ENCODE measurements at regions not wholly inside any gene's neighbourhood (a gene's known extent, or its start where the extent isn't known, plus 50 kb on each side); places are given as distances from the start of the nearest gene placed in this dataset.
"Not testable (repeated sequence)": the region's sequence is repeated elsewhere in the genome, so short reads cannot be mapped to it uniquely, and the experiment has no call there.

DNA sequence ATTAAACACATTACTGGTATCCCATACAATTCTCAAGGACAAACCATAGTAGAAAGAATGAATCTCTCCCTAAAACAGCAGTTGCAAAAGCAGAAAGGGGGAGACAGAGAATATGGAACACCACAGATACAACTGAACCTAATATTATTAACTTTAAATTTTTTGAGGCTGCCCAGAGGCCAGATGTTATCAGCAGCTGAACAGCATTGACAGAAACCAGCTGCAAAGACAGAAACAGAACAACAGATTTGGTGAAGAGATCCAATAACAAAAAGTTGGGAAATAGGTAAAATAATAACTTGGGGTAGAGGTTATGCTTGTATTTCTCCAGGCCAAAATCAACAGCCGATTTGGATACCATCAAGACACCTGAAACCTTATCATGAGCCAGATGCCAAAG lies 89.0 kb upstream of the VSTM2A start:
- H3K4me2 ChIP-seq (ENCODE audit: low read length); H4K20me1 ChIP-seq (ENCODE audit: insufficient read depth); H3K9ac ChIP-seq (ENCODE audit: low read length); H3K79me2 ChIP-seq (ENCODE audit: insufficient read depth, low read length); H3K4me1 ChIP-seq (ENCODE audit: control insufficient read depth in 1 of 2, insufficient read depth in 2 of 2, low read length in 2 of 2); H3K4me3 ChIP-seq (replicated peaks in 1 of 2; ENCODE audit: low read depth in 1 of 2, low read length in 2 of 2); intact Hi-C loops (cut with micrococcal nuclease); BruUV-seq (replicated peaks); H3K27ac ChIP-seq (ENCODE audit: low read depth, low read length); H3K36me3 ChIP-seq (ENCODE audit: control insufficient read depth in 1 of 2, insufficient read depth in 2 of 2, low read length in 2 of 2); H3K27me3 ChIP-seq (ENCODE audit: insufficient read depth, low read length); ATAC-seq; DNase-seq (ENCODE audit: low read depth, low spot score); H3K9me3 ChIP-seq (ENCODE audit: control insufficient read depth in 1 of 2, insufficient read depth in 1 of 2, low read depth in 1 of 2, low read length in 2 of 2); RAD21 ChIA-PET (ENCODE audit: low non-redundant PET in 1 of 2, low total read pairs in 2 of 2, uncharacterized antibody in 2 of 2, unreplicated experiment in 2 of 2); H3K9me2 ChIP-seq (ENCODE audit: insufficient read depth); H2AFZ ChIP-seq (ENCODE audit: low read depth, low read length, poor library complexity, severe bottlenecking); POLR2A ChIA-PET; CTCF ChIA-PET: not testable (repeated sequence)

DNA sequence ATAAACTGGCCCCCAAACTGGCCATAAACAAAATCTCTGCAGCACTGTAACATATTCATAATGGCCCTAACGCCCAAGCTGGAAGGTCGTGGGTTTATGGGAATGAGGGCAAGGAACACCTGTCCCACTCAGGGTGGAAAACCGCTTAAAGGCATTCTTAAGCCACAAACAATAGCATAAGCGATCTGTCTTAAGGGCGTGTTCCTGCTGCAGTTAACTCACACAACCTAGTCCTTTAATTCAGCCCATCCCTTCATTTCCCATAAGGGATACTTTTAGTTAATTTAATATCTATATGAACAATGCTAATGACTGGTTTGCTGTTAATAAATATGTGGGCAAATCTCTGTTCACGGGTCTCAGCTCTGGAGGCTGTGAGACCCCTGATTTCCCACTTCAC lies 87.5 kb upstream of the VSTM2A start:
- H3K36me3 ChIP-seq (ENCODE audit: control insufficient read depth in 1 of 2, insufficient read depth in 2 of 2, low read length in 2 of 2); H4K20me1 ChIP-seq (ENCODE audit: insufficient read depth); H3K9me2 ChIP-seq (ENCODE audit: insufficient read depth); H3K4me3 ChIP-seq (replicated peaks in 1 of 2; ENCODE audit: low read depth in 1 of 2, low read length in 2 of 2); intact Hi-C loops (cut with micrococcal nuclease); H3K4me1 ChIP-seq (ENCODE audit: control insufficient read depth in 1 of 2, insufficient read depth in 2 of 2, low read length in 2 of 2); POLR2A ChIA-PET; CTCF ChIA-PET; H3K79me2 ChIP-seq (ENCODE audit: insufficient read depth, low read length); H3K9me3 ChIP-seq (ENCODE audit: control insufficient read depth in 1 of 2, insufficient read depth in 1 of 2, low read depth in 1 of 2, low read length in 2 of 2); H3K4me2 ChIP-seq (ENCODE audit: low read length); DNase-seq (ENCODE audit: low read depth, low spot score); H3K9ac ChIP-seq (ENCODE audit: low read length); RAD21 ChIA-PET (ENCODE audit: low non-redundant PET in 1 of 2, low total read pairs in 2 of 2, uncharacterized antibody in 2 of 2, unreplicated experiment in 2 of 2); H3K27me3 ChIP-seq (ENCODE audit: insufficient read depth, low read length); ATAC-seq; H3K27ac ChIP-seq (ENCODE audit: low read depth, low read length); BruUV-seq (replicated peaks); H2AFZ ChIP-seq (ENCODE audit: low read depth, low read length, poor library complexity, severe bottlenecking): not testable (repeated sequence)

DNA sequence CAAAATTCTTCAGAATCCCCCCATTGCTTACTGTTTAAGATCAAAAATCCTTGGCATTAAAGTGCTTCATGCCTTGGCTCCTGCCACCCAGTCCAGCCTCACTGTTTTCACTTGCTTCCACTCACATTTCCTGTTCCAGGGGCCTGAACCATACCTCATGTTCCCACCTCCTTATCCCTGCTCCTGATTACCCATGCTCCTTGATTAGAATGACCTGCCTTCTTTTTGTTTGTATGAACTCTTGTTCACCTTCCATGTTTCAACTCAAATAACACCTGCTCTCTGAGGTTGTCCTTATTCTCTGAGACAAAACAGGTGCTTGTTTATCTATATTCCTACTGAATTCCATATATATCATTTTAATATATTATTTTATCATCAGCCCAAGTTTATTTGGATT lies 77.1 kb upstream of the VSTM2A start:
- H4K20me1 ChIP-seq (ENCODE audit: insufficient read depth) = no peaks in the 10 kb centered on the region
- DNase-seq (ENCODE audit: low read depth, low spot score) = no peak
- H3K27me3 ChIP-seq (ENCODE audit: insufficient read depth, low read length) = no peaks in the 10 kb centered on the region
- no peaks in the 10 kb centered on the region for H3K79me2 ChIP-seq (ENCODE audit: insufficient read depth, low read length)
- no peak overlapping the region for H3K9ac ChIP-seq (ENCODE audit: low read length)
- no peak overlapping the region for H3K27ac ChIP-seq (ENCODE audit: low read depth, low read length)
- H2AFZ ChIP-seq (ENCODE audit: low read depth, low read length, poor library complexity, severe bottlenecking) = no peak overlapping the region
- BruUV-seq (replicated peaks) = no TSS peak
- ATAC-seq = no peak
- H3K4me2 ChIP-seq (ENCODE audit: low read length) = no peak overlapping the region
- intact Hi-C loops (cut with micrococcal nuclease) = no loop called here
- ChIA-PET POLR2A (no interaction called here), RAD21 (ENCODE audit: low non-redundant PET in 1 of 2, low total read pairs in 2 of 2, uncharacterized antibody in 2 of 2, unreplicated experiment in 2 of 2) (no interaction called here), CTCF (no interaction called here)
- H3K36me3 ChIP-seq (ENCODE audit: control insufficient read depth in 1 of 2, insufficient read depth in 2 of 2, low read length in 2 of 2) = no peaks in the 10 kb centered on the region
- no peaks in the 10 kb centered on the region for H3K9me2 ChIP-seq (ENCODE audit: insufficient read depth)
- H3K9me3 ChIP-seq (ENCODE audit: control insufficient read depth in 1 of 2, insufficient read depth in 1 of 2, low read depth in 1 of 2, low read length in 2 of 2) = no peaks in the 10 kb centered on the region
- H3K4me3 ChIP-seq (replicated peaks in 1 of 2; ENCODE audit: low read depth in 1 of 2, low read length in 2 of 2) = no peak overlapping the region
- no peaks in the 10 kb centered on the region for H3K4me1 ChIP-seq (ENCODE audit: control insufficient read depth in 1 of 2, insufficient read depth in 2 of 2, low read length in 2 of 2)
- TF ChIP-seq RAD21 (IDR thresholded peaks at IDR 0.05; ENCODE audit: low read depth) (no peak), CEBPB (IDR thresholded peaks at IDR 0.05; ENCODE audit: low read depth) (no peak), SRF (IDR thresholded peaks at IDR 0.05; ENCODE audit: low read depth) (no peak), JUND (IDR thresholded peaks at IDR 0.05) (no peak)
- TF ChIP-seq, protein P1, sequence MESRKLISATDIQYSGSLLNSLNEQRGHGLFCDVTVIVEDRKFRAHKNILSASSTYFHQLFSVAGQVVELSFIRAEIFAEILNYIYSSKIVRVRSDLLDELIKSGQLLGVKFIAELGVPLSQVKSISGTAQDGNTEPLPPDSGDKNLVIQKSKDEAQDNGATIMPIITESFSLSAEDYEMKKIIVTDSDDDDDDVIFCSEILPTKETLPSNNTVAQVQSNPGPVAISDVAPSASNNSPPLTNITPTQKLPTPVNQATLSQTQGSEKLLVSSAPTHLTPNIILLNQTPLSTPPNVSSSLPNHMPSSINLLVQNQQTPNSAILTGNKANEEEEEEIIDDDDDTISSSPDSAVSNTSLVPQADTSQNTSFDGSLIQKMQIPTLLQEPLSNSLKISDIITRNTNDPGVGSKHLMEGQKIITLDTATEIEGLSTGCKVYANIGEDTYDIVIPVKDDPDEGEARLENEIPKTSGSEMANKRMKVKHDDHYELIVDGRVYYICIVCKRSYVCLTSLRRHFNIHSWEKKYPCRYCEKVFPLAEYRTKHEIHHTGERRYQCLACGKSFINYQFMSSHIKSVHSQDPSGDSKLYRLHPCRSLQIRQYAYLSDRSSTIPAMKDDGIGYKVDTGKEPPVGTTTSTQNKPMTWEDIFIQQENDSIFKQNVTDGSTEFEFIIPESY (IDR thresholded peaks at IDR 0.05; ENCODE audit: extremely low read depth, insufficient replicate concordance, low read length) = no peak
- TF ChIP-seq, protein P2, sequence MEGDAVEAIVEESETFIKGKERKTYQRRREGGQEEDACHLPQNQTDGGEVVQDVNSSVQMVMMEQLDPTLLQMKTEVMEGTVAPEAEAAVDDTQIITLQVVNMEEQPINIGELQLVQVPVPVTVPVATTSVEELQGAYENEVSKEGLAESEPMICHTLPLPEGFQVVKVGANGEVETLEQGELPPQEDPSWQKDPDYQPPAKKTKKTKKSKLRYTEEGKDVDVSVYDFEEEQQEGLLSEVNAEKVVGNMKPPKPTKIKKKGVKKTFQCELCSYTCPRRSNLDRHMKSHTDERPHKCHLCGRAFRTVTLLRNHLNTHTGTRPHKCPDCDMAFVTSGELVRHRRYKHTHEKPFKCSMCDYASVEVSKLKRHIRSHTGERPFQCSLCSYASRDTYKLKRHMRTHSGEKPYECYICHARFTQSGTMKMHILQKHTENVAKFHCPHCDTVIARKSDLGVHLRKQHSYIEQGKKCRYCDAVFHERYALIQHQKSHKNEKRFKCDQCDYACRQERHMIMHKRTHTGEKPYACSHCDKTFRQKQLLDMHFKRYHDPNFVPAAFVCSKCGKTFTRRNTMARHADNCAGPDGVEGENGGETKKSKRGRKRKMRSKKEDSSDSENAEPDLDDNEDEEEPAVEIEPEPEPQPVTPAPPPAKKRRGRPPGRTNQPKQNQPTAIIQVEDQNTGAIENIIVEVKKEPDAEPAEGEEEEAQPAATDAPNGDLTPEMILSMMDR (IDR thresholded peaks at IDR 0.05 in 2 of 3, conservative IDR thresholded peaks at IDR 0.05 in 1 of 3; ENCODE audit: borderline replicate concordance in 1 of 3, insufficient read depth in 1 of 3, low read depth in 2 of 3, low read length in 2 of 3) = no peak

All from HCT116 (cell line).